AG09309 (cell line): ENCODE measurements at regions not wholly inside any gene's neighbourhood (a gene's known extent, or its start where the extent isn't known, plus 50 kb on each side); places are given as distances from the start of the nearest gene placed in this dataset.

Experiments used
- DNase-seq: peaks from one replicate; pipeline ENCODE4 v3.0.0-alpha.2; 2010; ENCODE audit warnings: low read depth
- H3K4me3 ChIP-seq: 2 replicates; pipeline ENCODE4 v1.5.1; 2011; ENCODE audit warnings: mild to moderate bottlenecking, low read depth, low read length, moderate library complexity; ENCODE audit not compliant: control insufficient read depth
- CTCF ChIP-seq: IDR thresholded peaks from 2 replicates; pipeline ENCODE4 v1.5.1; 2011; ENCODE audit warnings: mild to moderate bottlenecking, low read depth, low read length, inconsistent platforms; ENCODE audit not compliant: insufficient read depth, control insufficient read depth; ENCODE audit errors: missing control alignments

DNA sequence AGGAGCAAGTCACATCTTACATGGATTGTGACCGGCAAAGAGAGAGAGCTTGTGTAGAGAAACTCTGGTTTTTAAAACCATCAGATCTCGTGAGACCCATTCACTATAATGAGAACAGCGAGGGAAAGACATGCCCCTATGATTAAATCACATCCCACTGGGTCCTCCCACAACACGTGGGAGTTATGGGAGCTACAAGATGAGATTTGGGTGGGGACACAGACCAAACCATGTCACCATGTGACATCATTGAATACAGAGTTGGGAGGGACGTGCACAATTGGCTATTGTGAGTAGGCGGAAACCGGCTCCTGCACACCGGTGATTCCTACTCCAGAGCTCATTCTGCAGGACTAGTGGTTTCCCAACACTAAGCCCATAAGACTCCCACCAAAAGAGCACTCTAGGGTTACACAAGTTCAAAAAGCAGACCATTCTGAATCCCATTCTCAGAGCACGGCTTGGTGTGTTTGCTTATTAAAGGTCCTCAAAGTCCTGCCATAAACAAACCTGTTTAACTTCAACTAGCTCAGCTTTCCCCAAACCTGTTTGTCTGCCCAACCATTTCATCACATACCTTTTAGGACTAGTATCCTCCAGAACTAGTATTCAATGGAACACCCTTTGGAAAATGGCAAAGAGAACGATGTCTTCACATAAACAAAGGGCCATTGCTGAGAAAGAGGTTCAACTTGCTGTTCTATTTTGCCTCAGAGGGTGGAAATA, 167.6 kb downstream of the TLE3 start:
- no peak for DNase-seq
- H3K4me3 ChIP-seq: no peak overlapping the region
- TF ChIP-seq CTCF: no peak

GRCh38 chr15:69930754-69931153, 167.0 kb downstream of the TLE3 start:
- no peak for DNase-seq
- no peak overlapping the region for H3K4me3 ChIP-seq
- no peak for TF ChIP-seq CTCF

DNA sequence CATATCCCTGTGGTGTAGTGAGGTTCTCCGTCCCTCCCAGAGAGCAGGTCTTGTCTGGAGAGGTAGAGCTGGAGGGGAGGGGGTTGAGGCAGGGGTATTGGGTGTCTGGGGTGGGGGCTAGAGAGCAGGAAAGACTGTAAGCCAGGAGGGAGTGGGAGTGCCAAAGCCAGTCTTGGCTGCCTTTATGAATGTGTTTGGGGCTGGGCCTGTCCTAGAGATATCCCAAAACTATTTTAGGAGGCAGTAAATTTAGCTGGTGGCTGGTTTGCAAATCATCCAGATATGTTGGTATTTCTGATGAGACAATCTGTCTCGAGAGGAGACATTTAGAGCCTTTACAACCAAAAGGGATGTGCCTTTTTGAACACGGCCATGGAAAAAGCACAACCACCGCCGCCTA, 166.6 kb downstream of the TLE3 start:
- no peak overlapping the region for H3K4me3 ChIP-seq
- no peak for TF ChIP-seq CTCF
- DNase-seq: no peak

GRCh38 chr15:69934607-69935006, 163.1 kb downstream of the TLE3 start:
- DNase-seq: no peak
- no peak overlapping the region for H3K4me3 ChIP-seq
- TF ChIP-seq CTCF: no peak

GRCh38 chr15:69939513-69940440, 157.9 kb downstream of the TLE3 start:
- DNase-seq: no peak
- TF ChIP-seq CTCF: no peak
- no peak overlapping the region for H3K4me3 ChIP-seq

GRCh38 chr15:69940441-69941300, 157.0 kb downstream of the TLE3 start:
- no peak overlapping the region for H3K4me3 ChIP-seq
- no peak for DNase-seq
- no peak for TF ChIP-seq CTCF
